HL-60 (cell line): ENCODE measurements at regions not wholly inside any gene's neighbourhood (a gene's known extent, or its start where the extent isn't known, plus 50 kb on each side); places are given as distances from the start of the nearest gene placed in this dataset.
"Not testable (repeated sequence)": the region's sequence is repeated elsewhere in the genome, so short reads cannot be mapped to it uniquely, and the experiment has no call there.

Source experiments
- DNase-seq, 2 experiments: peaks; one replicate each; pipeline ENCODE4 v3.0.0-alpha.2; 2010 to 2020; ENCODE audit warnings: low read depth in 1 of 2, low spot score in 1 of 2
- H3K27ac ChIP-seq: fragments of 250-450 bp; sonication (Bioruptor Pico); replicated peaks from 2 replicates; pipeline ENCODE4 v1.5.1; 2020; ENCODE audit warnings: mild to moderate bottlenecking, moderate library complexity
- H3K27me3 ChIP-seq: fragments of 250-450 bp; sonication (Bioruptor Pico); 2 replicates; pipeline ENCODE4 v1.5.1; 2021; ENCODE audit warnings: mild to moderate bottlenecking, moderate library complexity; ENCODE audit not compliant: insufficient read depth, poor library complexity, severe bottlenecking
- H3K4me3 ChIP-seq: replicated peaks from 2 replicates; pipeline ENCODE4 v1.5.1; 2011; ENCODE audit warnings: mild to moderate bottlenecking, control low read depth, low read length; ENCODE audit not compliant: insufficient read depth
- CTCF ChIP-seq: IDR thresholded peaks from one replicate; pipeline ENCODE4 v1.5.1; 2011; ENCODE audit warnings: low read length, control low read depth, inconsistent platforms; ENCODE audit not compliant: insufficient read depth
- GABPA ChIP-seq: IDR thresholded peaks from 2 replicates; pipeline ENCODE4 v1.6.1; 2012; ENCODE audit warnings: low read depth
- POLR2AphosphoS5 ChIP-seq: IDR thresholded peaks from 2 replicates; pipeline ENCODE4 v1.6.1; 2012; ENCODE audit warnings: low read depth
- REST ChIP-seq: IDR thresholded peaks from 2 replicates; pipeline ENCODE4 v1.6.1; 2012; ENCODE audit warnings: low read depth; ENCODE audit not compliant: insufficient replicate concordance
- SPI1 ChIP-seq: IDR thresholded peaks from 2 replicates; pipeline ENCODE4 v1.6.1; 2012; ENCODE audit warnings: low read depth, mild to moderate bottlenecking, borderline replicate concordance

- H3K27me3 ChIP-seq = no peaks in the 10 kb centered on the region
- DNase-seq = no peak
- TF ChIP-seq POLR2AphosphoS5 (no peak), GABPA (no peak), CTCF (no peak), REST (no peak), SPI1 (no peak)
- H3K27ac ChIP-seq = no peak overlapping the region
- no peak overlapping the region for H3K4me3 ChIP-seq
These were observed 162.0 kb upstream of the TMEM72 start for GRCh38 chr10:44749151-44749550.

GRCh38 chr10:44752451-44753441, 158.4 kb upstream of the TMEM72 start:
- Histone ChIP-seq H3K27ac (no peak overlapping the region), H3K27me3 (no peaks in the 10 kb centered on the region), H3K4me3 (no peak overlapping the region)
- TF ChIP-seq REST = no peak
- no peak for TF ChIP-seq CTCF
- no peak for TF ChIP-seq SPI1
- TF ChIP-seq POLR2AphosphoS5 = no peak
- no peak for TF ChIP-seq GABPA
- DNase-seq = no peak

- not testable (repeated sequence) for H3K27me3 ChIP-seq
These were observed 156.8 kb upstream of the TMEM72 start for GRCh38 chr10:44754355-44754754.

GRCh38 chr10:44755481-44755880, 155.7 kb upstream of the TMEM72 start:
- Histone ChIP-seq H3K4me3 (no peak overlapping the region), H3K27me3 (no peaks in the 10 kb centered on the region), H3K27ac (no peak overlapping the region)
- no peak for TF ChIP-seq REST
- TF ChIP-seq SPI1 = no peak
- TF ChIP-seq CTCF = no peak
- TF ChIP-seq POLR2AphosphoS5 = no peak
- no peak for TF ChIP-seq GABPA
- no peak for DNase-seq

More at GRCh38 chr10:44754355-44754754, 156.8 kb upstream of the TMEM72 start:
- H3K4me3 ChIP-seq, DNase-seq, H3K27ac ChIP-seq: not testable (repeated sequence)
